ENCODE measurements at regions not wholly inside any gene's neighbourhood (a gene's known extent, or its start where the extent isn't known, plus 50 kb on each side); places are given as distances from the start of the nearest gene placed in this dataset.

- TF ChIP-seq REST (IDR thresholded peaks at IDR 0.05; ENCODE audit: unreplicated experiment) = no peak
- no peak for TF ChIP-seq CREB1 (CRISPR knock-in tag; IDR thresholded peaks at IDR 0.05; ENCODE audit: low read depth)
These were observed 1027.3 kb upstream of the CDH9 start (continued) for GRCh38 chr5:28065656-28066055.

- H3K4me3 Mint-ChIP-seq = no peak overlapping the region
- no peaks in the 10 kb centered on the region; the same call in 2 of the 3 replicates for H3K36me3 Mint-ChIP-seq (ENCODE audit: low read depth)
- Histone ChIP-seq H3F3A (replicated peaks; ENCODE audit: low read depth) (no peaks in the 10 kb centered on the region), H3K9me2 (ENCODE audit: insufficient read depth) (peaks cover 6% of the 10 kb centered on the region; the same call in 1 of the 2 replicates), H3K4me1 (ENCODE audit: insufficient read depth) (no peaks in the 10 kb centered on the region), H2AFZ (no peak overlapping the region), H3K27ac (ENCODE audit: low read depth) (no peak overlapping the region), H3K4me2 (no peak overlapping the region), H3K36me3 (ENCODE audit: insufficient read depth) (no peaks in the 10 kb centered on the region), H3K27me3 (ENCODE audit: insufficient read depth) (no peaks in the 10 kb centered on the region), H4K20me1 (replicated peaks; ENCODE audit: insufficient read depth) (no peaks in the 10 kb centered on the region), H3K79me2 (replicated peaks; ENCODE audit: insufficient read depth) (no peaks in the 10 kb centered on the region), H3K4me3 (no peak overlapping the region)
- no peak for ATAC-seq
- TF ChIP-seq ZNF331 (CRISPR knock-in tag; IDR thresholded peaks at IDR 0.05; ENCODE audit: low read depth) (no peak), POLR2AphosphoS5 (IDR thresholded peaks at IDR 0.05; ENCODE audit: low read depth) (no peak)
- no peaks in the 10 kb centered on the region for H3K4me1 Mint-ChIP-seq
- H3K27me3 Mint-ChIP-seq (ENCODE audit: insufficient read depth, low read depth, poor library complexity) = no peaks in the 10 kb centered on the region
- no peak for DNase-seq (ENCODE audit: low spot score)
- no peak overlapping the region for H3K27ac Mint-ChIP-seq
- peaks cover 10% of the 10 kb centered on the region; the same call in 2 of the 3 replicates for H3K9me3 Mint-ChIP-seq
These were observed 1008.2 kb upstream of the CDH9 start for GRCh38 chr5:28046596-28046995.

- no peak for TF ChIP-seq EZH2phosphoT487 (IDR thresholded peaks at IDR 0.05; ENCODE audit: unreplicated experiment)
- peak in 1 of 2 experiments; percentile 47; a peak in 2 of 4 replicates for TF ChIP-seq CTCF (conservative IDR thresholded peaks at IDR 0.05; ENCODE audit: low read depth in 2 of 2)
- H3K9me2 ChIP-seq (ENCODE audit: insufficient read depth) = no peaks in the 10 kb centered on the region
- no peaks in the 10 kb centered on the region for H3K36me3 Mint-ChIP-seq (ENCODE audit: low read depth)
- H3K27ac ChIP-seq (ENCODE audit: low read depth) = no peak overlapping the region
- H3F3A ChIP-seq (replicated peaks; ENCODE audit: low read depth) = no peaks in the 10 kb centered on the region
- no peak overlapping the region for H3K4me3 Mint-ChIP-seq
- no peaks in the 10 kb centered on the region for H4K20me1 ChIP-seq (replicated peaks; ENCODE audit: insufficient read depth)
- H3K36me3 ChIP-seq (ENCODE audit: insufficient read depth) = no peaks in the 10 kb centered on the region
- no peaks in the 10 kb centered on the region for H3K4me1 ChIP-seq (ENCODE audit: insufficient read depth)
- no peaks in the 10 kb centered on the region for H3K27me3 Mint-ChIP-seq (ENCODE audit: insufficient read depth, low read depth, poor library complexity)
- no peak overlapping the region for H3K4me2 ChIP-seq
- no peak overlapping the region for H2AFZ ChIP-seq
- no peaks in the 10 kb centered on the region for H3K27me3 ChIP-seq (ENCODE audit: insufficient read depth)
- no peaks in the 10 kb centered on the region for H3K79me2 ChIP-seq (replicated peaks; ENCODE audit: insufficient read depth)
- DNase-seq (ENCODE audit: low spot score) = peak; percentile 15
- no peak overlapping the region for H3K27ac Mint-ChIP-seq
- H3K9me3 Mint-ChIP-seq = peaks cover 10% of the 10 kb centered on the region; the same call in 2 of the 3 replicates
- no peak; the same call in 1 of the 3 replicates for ATAC-seq
- no peak overlapping the region for H3K4me3 ChIP-seq
- H3K4me1 Mint-ChIP-seq = no peaks in the 10 kb centered on the region
These were observed 989.5 kb upstream of the CDH9 start for GRCh38 chr5:28027851-28028250.

Measured in GM23338 (cell line).